Cardiac fibroblast (primary cell): ENCODE measurements at regions not wholly inside any gene's neighbourhood (a gene's known extent, or its start where the extent isn't known, plus 50 kb on each side); places are given as distances from the start of the nearest gene placed in this dataset.

ENCODE experiments used
- DNase-seq, 2 donors: peaks; one replicate each; pipeline versions ENCODE4 v3.0.0 to v3.0.0-alpha.2; 2010; ENCODE audit warnings: low read depth in 2 of 2
- H3K4me3 ChIP-seq, 2 donors: replicated peaks in 1 of 2; 1 replicate in 1 of 2; 2 replicates in 1 of 2; pipeline ENCODE4 v1.5.1; 2011; ENCODE audit warnings: low read depth in 2 of 2, low read length in 2 of 2, mild to moderate bottlenecking in 2 of 2, moderate library complexity in 1 of 2
- CTCF ChIP-seq: IDR thresholded peaks from one replicate; pipeline ENCODE4 v1.5.1; 2011; ENCODE audit warnings: low read depth, mild to moderate bottlenecking, low read length, inconsistent platforms

DNA sequence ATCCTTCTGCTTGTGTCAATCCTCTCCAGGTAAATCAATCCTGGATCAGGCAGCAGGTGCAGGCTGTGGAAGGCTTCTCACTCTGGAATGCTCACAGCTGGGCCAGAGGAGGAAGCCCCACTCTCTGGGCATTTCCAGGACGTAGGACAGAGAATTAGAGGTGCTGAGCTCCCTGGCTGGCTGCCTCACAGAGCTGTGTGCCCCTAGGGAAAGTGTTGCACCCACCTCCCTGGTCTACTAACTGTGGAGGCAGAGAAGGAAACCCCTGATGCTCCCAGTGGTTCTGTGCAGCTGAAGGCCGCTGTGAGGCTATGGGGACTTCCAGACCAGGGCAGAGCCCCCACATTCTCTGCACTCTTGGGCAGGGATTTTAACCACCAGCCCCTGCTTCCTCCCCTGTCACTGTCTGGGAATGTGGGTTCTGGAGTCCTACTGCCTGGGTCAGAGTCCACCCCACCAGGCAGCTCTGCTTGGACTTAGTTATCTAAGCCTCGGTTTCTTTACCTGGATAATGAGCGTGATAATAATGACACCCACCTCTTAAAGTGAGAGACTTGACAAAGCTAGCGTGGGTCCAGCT, 73.5 kb upstream of the EEPD1 start:
- DNase-seq = no peak

GRCh38 chr7:36080843-36081242, 72.2 kb upstream of the EEPD1 start:
- no peak for DNase-seq
- no peak for TF ChIP-seq CTCF
- no peak overlapping the region for H3K4me3 ChIP-seq

More for the DNA sequence above, 73.5 kb upstream of the EEPD1 start:
- no peak for TF ChIP-seq CTCF
- no peak overlapping the region for H3K4me3 ChIP-seq

GRCh38 chr7:36082216-36082615, 70.8 kb upstream of the EEPD1 start:
- TF ChIP-seq CTCF = no peak
- no peak for DNase-seq
- H3K4me3 ChIP-seq = no peak overlapping the region

GRCh38 chr7:36082910-36083309, 70.1 kb upstream of the EEPD1 start:
- no peak overlapping the region for H3K4me3 ChIP-seq
- no peak for DNase-seq
- no peak for TF ChIP-seq CTCF

- H3K4me3 ChIP-seq = no peak overlapping the region
- DNase-seq = no peak
- no peak for TF ChIP-seq CTCF
Observed at GRCh38 chr7:36083626-36084380, 69.3 kb upstream of the EEPD1 start.

DNA sequence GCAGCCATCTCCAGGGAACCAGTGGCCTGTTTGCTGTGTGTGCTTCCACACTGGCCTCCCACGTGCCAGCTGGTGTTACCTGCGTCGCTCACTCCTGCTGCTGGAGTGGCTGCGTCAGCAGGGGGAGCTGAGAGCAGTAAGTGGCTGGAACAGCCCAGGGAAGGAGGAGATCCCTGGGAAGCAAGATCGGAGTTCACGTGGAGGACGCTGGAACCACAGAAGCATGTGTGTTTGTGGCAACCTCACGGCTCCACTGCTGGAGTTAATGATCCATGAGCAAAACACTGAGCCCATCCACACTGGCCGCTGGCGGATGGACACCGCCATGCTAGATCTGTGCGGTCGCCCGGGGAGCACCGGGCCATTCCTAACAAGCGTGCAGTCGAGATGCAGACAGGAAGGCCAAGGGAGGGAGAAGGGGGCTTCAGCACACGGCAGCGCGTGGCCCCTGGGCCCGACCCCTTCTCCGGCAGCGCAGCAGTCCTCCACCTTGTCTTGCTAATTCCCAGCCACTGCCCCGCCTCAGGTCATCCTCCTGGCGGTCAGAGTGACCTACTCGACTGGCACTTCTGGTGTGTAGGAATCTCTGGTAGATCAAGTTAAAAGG, 68.5 kb upstream of the EEPD1 start:
- no peak overlapping the region for H3K4me3 ChIP-seq
- peak; percentile 23 for TF ChIP-seq CTCF
- peak; percentile 22 to 57 for DNase-seq
